HCT116 (cell line): ENCODE measurements at regions not wholly inside any gene's neighbourhood (a gene's known extent, or its start where the extent isn't known, plus 50 kb on each side); places are given as distances from the start of the nearest gene placed in this dataset.

Source experiments
- ATAC-seq: fragments of 200-7000 bp; cut with Tn5 transposase; 2 replicates; pipeline ENCODE4 v1.9.1; 2020; ENCODE audit warnings: mild to moderate bottlenecking, moderate library complexity
- BruUV-seq: library from RNA; stranded (reverse); fragments of 400-500 nt; replicated peaks from 2 replicates; lab custom pipeline; 2021; lab: Mats Ljungman, UMichigan
- CTCF ChIA-PET: fragments of 300-600 bp; sonication (Branson Sonifier 250); formaldehyde crosslinking; loops from one replicate; lab custom pipeline; 2021; ENCODE audit warnings: antibody characterized with exemption; lab: Charles Lee
- POLR2A ChIA-PET: fragments of 300-600, 350-600 bp; sonication (Branson Sonifier 250); formaldehyde crosslinking; loops from one replicate; lab custom pipeline; 2021; ENCODE audit warnings: antibody characterized with exemption; lab: Charles Lee
- RAD21 ChIA-PET, 2 experiments: fragments of 300-600 bp; sonication (Branson Sonifier 250); formaldehyde crosslinking; loops; one replicate each; lab custom pipeline; 2023; ENCODE audit warnings: low total read pairs in 2 of 2; ENCODE audit not compliant: uncharacterized antibody in 2 of 2, unreplicated experiment in 2 of 2, low non-redundant PET in 1 of 2; lab: Charles Lee
- DNase-seq: peaks from one replicate; pipeline ENCODE4 v3.0.0-alpha.2; 2010; ENCODE audit warnings: low read depth, low spot score
- H2AFZ ChIP-seq: fragments of 200-600 bp; shearing (Covaris generic), sonication (generic); 2 replicates; pipeline ENCODE4 v1.6.1; 2017; ENCODE audit warnings: low read depth, mixed run types, mixed read lengths, antibody characterized with exemption, low read length; ENCODE audit not compliant: poor library complexity, severe bottlenecking
- H3K27ac ChIP-seq: 2 replicates; pipeline ENCODE4 v1.5.1; 2012; ENCODE audit warnings: low read depth, low read length
- H3K27me3 ChIP-seq: fragments of 200-600 bp; sonication (generic); 2 replicates; pipeline ENCODE4 v1.6.1; 2016; ENCODE audit warnings: mixed run types, low read length, mixed read lengths; ENCODE audit not compliant: insufficient read depth
- H3K36me3 ChIP-seq, 2 experiments: fragments of 200-500 bp in 1 of 2; fragments of 200-600 bp in 1 of 2; sonication (Bioruptor generic) in 1 of 2; sonication (generic) in 1 of 2; 2 replicates each; pipeline versions ENCODE4 v1.5.1 to v1.6.1; 2014 to 2016; ENCODE audit warnings: low read length in 2 of 2, inconsistent platforms in 1 of 2, mixed read lengths in 1 of 2, mixed run types in 1 of 2; ENCODE audit not compliant: insufficient read depth in 2 of 2, control insufficient read depth in 1 of 2
- H3K4me1 ChIP-seq, 2 experiments: fragments of 200-600 bp in 1 of 2; sonication (generic) in 1 of 2; 2 replicates each; pipeline versions ENCODE4 v1.5.1 to v1.6.1; 2012 to 2017; ENCODE audit warnings: low read length in 2 of 2, inconsistent platforms in 1 of 2, mild to moderate bottlenecking in 1 of 2, mixed read lengths in 1 of 2, mixed run types in 1 of 2, moderate library complexity in 1 of 2; ENCODE audit not compliant: insufficient read depth in 2 of 2, control insufficient read depth in 1 of 2
- H3K4me2 ChIP-seq: fragments of 200-600 bp; sonication (generic); 2 replicates; pipeline ENCODE4 v1.6.1; 2017; ENCODE audit warnings: mixed run types, low read length, mixed read lengths
- H3K4me3 ChIP-seq, 2 experiments: fragments of 200-600 bp in 1 of 2; sonication (generic) in 1 of 2; replicated peaks in 1 of 2; 2 replicates each; pipeline ENCODE4 v1.5.1; 2011 to 2016; ENCODE audit warnings: low read length in 2 of 2, control low read depth in 1 of 2, low read depth in 1 of 2, mild to moderate bottlenecking in 1 of 2, mixed read lengths in 1 of 2, mixed run types in 1 of 2
- H3K79me2 ChIP-seq: fragments of 200-600 bp; sonication (generic); 2 replicates; pipeline ENCODE4 v1.6.1; 2017; ENCODE audit warnings: mild to moderate bottlenecking, mixed run types, low read length, moderate library complexity, mixed read lengths; ENCODE audit not compliant: insufficient read depth
- H3K9ac ChIP-seq: fragments of 200-600 bp; sonication (generic); 2 replicates; pipeline ENCODE4 v1.6.1; 2016; ENCODE audit warnings: low read length, mixed read lengths
- H3K9me2 ChIP-seq: fragments of 200-600 bp; sonication (generic), shearing (Covaris generic); 2 replicates; pipeline ENCODE4 v1.6.1; 2017; ENCODE audit warnings: mixed run types, mild to moderate bottlenecking, moderate library complexity; ENCODE audit not compliant: insufficient read depth
- H3K9me3 ChIP-seq, 2 experiments: fragments of 200-500 bp in 1 of 2; fragments of 200-600 bp in 1 of 2; sonication (Bioruptor generic) in 1 of 2; sonication (generic) in 1 of 2; 2 replicates each; pipeline ENCODE4 v1.6.1; 2014 to 2017; ENCODE audit warnings: low read length in 2 of 2, mixed read lengths in 2 of 2, inconsistent platforms in 1 of 2, low read depth in 1 of 2, mild to moderate bottlenecking in 1 of 2, mixed run types in 1 of 2, moderate library complexity in 1 of 2; ENCODE audit not compliant: control insufficient read depth in 1 of 2, insufficient read depth in 1 of 2
- H4K20me1 ChIP-seq: fragments of 200-600 bp; sonication (generic), shearing (Covaris generic); 2 replicates; pipeline ENCODE4 v1.6.1; 2017; ENCODE audit warnings: mixed run types, mild to moderate bottlenecking, moderate library complexity; ENCODE audit not compliant: insufficient read depth
- ATF3 ChIP-seq: IDR thresholded peaks from 2 replicates; pipeline ENCODE4 v1.6.1; 2012
- CBX3 ChIP-seq: IDR thresholded peaks from 2 replicates; pipeline ENCODE4 v1.6.1; 2012; ENCODE audit warnings: low read depth
- CEBPB ChIP-seq: IDR thresholded peaks from 2 replicates; pipeline ENCODE4 v1.6.1; 2012; ENCODE audit warnings: low read depth
- EGR1 ChIP-seq: IDR thresholded peaks from 2 replicates; pipeline ENCODE4 v1.6.1; 2012; ENCODE audit warnings: low read depth
- ELF1 ChIP-seq: IDR thresholded peaks from 2 replicates; pipeline ENCODE4 v1.6.1; 2012; ENCODE audit warnings: low read depth, borderline replicate concordance
- EZH2phosphoT487 ChIP-seq: fragments of 200-600 bp; IDR thresholded peaks from 2 replicates; pipeline ENCODE4 v1.6.1; 2018; ENCODE audit warnings: antibody characterized with exemption, borderline replicate concordance
- FOSL1 ChIP-seq: IDR thresholded peaks from 2 replicates; pipeline ENCODE4 v1.6.1; 2012; ENCODE audit warnings: low read depth
- MAX ChIP-seq: IDR thresholded peaks from 2 replicates; pipeline ENCODE4 v1.6.1; 2012
- POLR2A ChIP-seq: IDR thresholded peaks from 2 replicates; pipeline ENCODE4 v1.7.0; 2011; ENCODE audit warnings: borderline replicate concordance; ENCODE audit not compliant: insufficient read depth, insufficient read length; ENCODE audit errors: extremely low read depth
- POLR2AphosphoS5 ChIP-seq: IDR thresholded peaks from 2 replicates; pipeline ENCODE4 v1.6.1; 2011; ENCODE audit warnings: mild to moderate bottlenecking, low read depth, low read length, moderate library complexity
- SP1 ChIP-seq: IDR thresholded peaks from 2 replicates; pipeline ENCODE4 v1.6.1; 2012; ENCODE audit warnings: low read depth
- SRF ChIP-seq: IDR thresholded peaks from 2 replicates; pipeline ENCODE4 v1.6.1; 2012; ENCODE audit warnings: low read depth
- TCF7L2 ChIP-seq: IDR thresholded peaks from 2 replicates; pipeline ENCODE4 v1.7.0; 2011; ENCODE audit warnings: borderline replicate concordance, inconsistent platforms; ENCODE audit not compliant: insufficient read depth, insufficient read length; ENCODE audit errors: extremely low read depth
- ZBTB33 ChIP-seq: IDR thresholded peaks from 2 replicates; pipeline ENCODE4 v1.6.1; 2011; ENCODE audit warnings: mild to moderate bottlenecking, low read length, moderate library complexity; ENCODE audit not compliant: insufficient replicate concordance; ENCODE audit errors: extremely low read depth
- ZNF274 ChIP-seq: fragments of 200-500 bp; sonication (Bioruptor generic); IDR thresholded peaks from 2 replicates; pipeline ENCODE4 v1.6.1; 2014; ENCODE audit warnings: mild to moderate bottlenecking, low read depth, low read length, inconsistent platforms
- intact Hi-C: fragments of 100-400 bp; cut with micrococcal nuclease; formaldehyde crosslinking; loops from 2 replicates; pipeline ENCODE4 v1.10.0; 2022

GRCh38 chr3:74106925-74107324 lies 482.2 kb upstream of the PDZRN3 start (continued):
- no peak for TF ChIP-seq EZH2phosphoT487

- Histone ChIP-seq H3K4me3 (no peak overlapping the region), H3K27me3 (no peaks in the 10 kb centered on the region), H3K4me1 (no peaks in the 10 kb centered on the region), H3K79me2 (no peaks in the 10 kb centered on the region), H3K9me2 (no peaks in the 10 kb centered on the region), H3K9ac (no peak overlapping the region), H3K27ac (no peak overlapping the region), H3K4me2 (no peak overlapping the region), H3K36me3 (no peaks in the 10 kb centered on the region), H2AFZ (no peak overlapping the region), H3K9me3 (peaks cover 0 to 17% of the 10 kb centered on the region in 2 experiments; a peak in 2 of 4 replicates), H4K20me1 (no peaks in the 10 kb centered on the region)
- ChIA-PET POLR2A (no interaction called here), RAD21 (no interaction called here), CTCF (no interaction called here)
- ATAC-seq (no peak), DNase-seq (no peak)
- intact Hi-C loops: no loop called here
- TF ChIP-seq ATF3: no peak
- TF ChIP-seq POLR2A: no peak
- TF ChIP-seq EZH2phosphoT487: no peak
- no peak for TF ChIP-seq CEBPB
- TF ChIP-seq POLR2AphosphoS5: no peak
- no peak for TF ChIP-seq EGR1
- no peak for TF ChIP-seq SP1
- no peak for TF ChIP-seq MAX
- TF ChIP-seq FOSL1: no peak
- TF ChIP-seq TCF7L2: no peak
- no peak for TF ChIP-seq ZBTB33
- no peak for TF ChIP-seq SRF
- no peak for TF ChIP-seq CBX3
- TF ChIP-seq ELF1: no peak
- no peak for TF ChIP-seq ZNF274
- no TSS peak for BruUV-seq
Measured at GRCh38 chr3:74091204-74091603, 466.5 kb upstream of the PDZRN3 start.
